ENCODE measurements at regions not wholly inside any gene's neighbourhood (a gene's known extent, or its start where the extent isn't known, plus 50 kb on each side); places are given as distances from the start of the nearest gene placed in this dataset.
A peak's percentile ranks its signal among the peaks of the same experiment; 100 is the strongest.
"Not testable (repeated sequence)": the region's sequence is repeated elsewhere in the genome, so short reads cannot be mapped to it uniquely, and the experiment has no call there.

DNA sequence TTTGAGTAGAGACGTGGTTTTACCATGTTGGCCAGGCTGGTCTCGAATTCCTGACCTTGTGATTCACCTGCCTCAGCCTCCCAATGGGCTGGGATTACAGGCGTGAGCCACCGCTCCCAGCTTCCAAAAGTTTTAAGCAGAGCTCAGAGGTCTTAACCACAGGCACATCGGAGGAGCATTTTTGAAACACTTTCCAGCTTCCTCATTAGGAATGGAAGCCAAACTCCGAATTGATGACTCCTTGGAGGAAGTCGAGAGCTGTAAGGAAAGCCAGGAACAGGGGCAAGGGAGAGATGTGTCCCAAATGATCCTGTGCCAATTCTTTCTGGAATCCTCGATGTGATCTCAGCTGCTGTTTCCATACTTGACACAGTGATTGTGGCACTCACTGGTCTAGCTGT is 56.2 kb upstream of the CCZ1B start:
- DNase-seq (ENCODE audit: low read depth in 1 of 2, low spot score in 1 of 2), result not testable (repeated sequence)

DNA sequence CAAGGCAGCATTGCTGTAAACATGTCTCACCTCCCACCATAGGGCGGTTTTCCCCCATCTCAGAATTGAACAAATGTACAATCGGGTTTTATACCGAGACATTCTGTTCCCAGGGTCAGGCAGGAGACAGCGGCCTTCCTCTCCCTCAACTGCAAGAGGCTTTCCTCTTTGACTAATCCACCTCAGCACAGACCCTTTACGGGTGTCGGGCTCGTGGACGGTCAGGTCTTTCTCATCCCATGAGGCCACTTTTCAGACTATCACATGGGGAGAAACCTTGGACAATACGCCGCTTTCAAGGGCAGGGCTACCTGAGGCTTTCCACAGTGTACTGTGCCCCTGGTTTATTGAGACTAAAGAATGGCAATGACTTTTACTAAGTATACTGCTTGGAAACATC is 57.7 kb upstream of the CCZ1B start:
- DNase-seq (ENCODE audit: low read depth in 1 of 2, low spot score in 1 of 2), result not testable (repeated sequence)

GRCh38 chr7:6886198-6886597 is 60.1 kb upstream of the CCZ1B start:
- DNase-seq (ENCODE audit: low read depth in 1 of 2, low spot score in 1 of 2), result no peak

- DNase-seq (ENCODE audit: low read depth in 1 of 2, low spot score in 1 of 2), result not testable (repeated sequence)
Measured at GRCh38 chr7:6888267-6889045, 62.4 kb upstream of the CCZ1B start.

GRCh38 chr7:6889252-6889812 is 63.3 kb upstream of the CCZ1B start:
- DNase-seq (ENCODE audit: low read depth in 1 of 2, low spot score in 1 of 2), result no peak

DNA sequence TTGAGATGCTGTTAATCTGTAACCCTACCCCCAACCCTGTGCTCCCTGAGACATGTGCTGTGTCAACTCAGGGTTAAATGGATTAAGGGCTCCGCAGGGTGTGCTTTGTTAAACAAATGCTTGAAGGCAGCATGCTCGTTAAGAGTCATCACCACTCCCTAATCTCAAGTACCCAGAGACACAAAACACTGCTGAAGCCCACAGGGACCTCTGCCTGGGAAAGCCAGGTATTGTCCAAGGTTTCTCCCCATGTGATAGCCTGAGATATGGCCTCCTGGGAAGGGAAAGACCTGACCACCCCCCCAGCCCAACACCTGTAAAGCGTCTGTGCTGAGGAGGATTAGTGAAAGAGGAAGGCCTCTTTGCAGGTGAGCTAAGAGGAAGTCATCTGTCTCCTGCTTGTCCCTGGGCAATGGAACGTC is 76.0 kb upstream of the CCZ1B start:
- DNase-seq (ENCODE audit: low read depth in 1 of 2, low spot score in 1 of 2), result not testable (repeated sequence)

DNA sequence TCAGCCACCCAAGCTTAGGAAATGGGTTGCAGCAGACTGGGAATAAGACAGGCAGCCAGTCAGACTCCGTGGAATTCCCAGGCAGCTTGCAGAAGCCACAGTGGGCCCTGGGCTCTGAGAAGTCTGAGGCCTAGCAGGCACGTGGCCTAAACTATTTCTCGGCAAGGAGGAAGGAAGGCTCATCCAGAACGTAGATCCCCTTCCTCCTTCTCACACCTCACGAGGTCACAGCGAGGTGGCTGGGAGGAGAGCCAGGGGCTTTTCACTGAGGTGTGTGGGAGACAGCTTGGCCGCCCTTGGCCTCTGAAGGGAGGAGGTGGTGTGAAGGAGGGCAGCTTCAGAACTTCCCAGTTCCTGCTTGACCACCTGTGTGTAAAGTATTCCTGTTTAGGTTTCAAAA is 77.2 kb upstream of the CCZ1B start:
- not testable (repeated sequence) for DNase-seq (ENCODE audit: low read depth in 1 of 2, low spot score in 1 of 2)

DNA sequence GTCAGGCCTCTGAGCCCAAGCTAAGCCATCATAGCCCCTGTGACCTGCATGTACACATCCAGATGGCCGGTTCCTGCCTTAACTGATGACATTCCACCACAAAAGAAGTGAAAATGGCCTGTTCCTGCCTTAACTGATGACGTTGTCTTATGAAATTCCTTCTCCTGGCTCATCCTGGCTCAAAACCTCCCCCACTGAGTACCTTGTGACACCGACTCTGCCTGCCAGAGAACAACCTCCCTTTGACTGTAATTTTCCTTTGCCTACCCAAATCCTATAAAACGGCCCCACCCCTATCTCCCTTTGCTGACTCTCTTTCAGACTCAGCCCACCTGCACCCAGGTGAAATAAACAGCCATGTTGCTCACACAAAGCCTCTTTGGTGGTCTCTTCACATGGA is 77.7 kb upstream of the CCZ1B start:
- not testable (repeated sequence) for DNase-seq (ENCODE audit: low read depth in 1 of 2, low spot score in 1 of 2)

DNA sequence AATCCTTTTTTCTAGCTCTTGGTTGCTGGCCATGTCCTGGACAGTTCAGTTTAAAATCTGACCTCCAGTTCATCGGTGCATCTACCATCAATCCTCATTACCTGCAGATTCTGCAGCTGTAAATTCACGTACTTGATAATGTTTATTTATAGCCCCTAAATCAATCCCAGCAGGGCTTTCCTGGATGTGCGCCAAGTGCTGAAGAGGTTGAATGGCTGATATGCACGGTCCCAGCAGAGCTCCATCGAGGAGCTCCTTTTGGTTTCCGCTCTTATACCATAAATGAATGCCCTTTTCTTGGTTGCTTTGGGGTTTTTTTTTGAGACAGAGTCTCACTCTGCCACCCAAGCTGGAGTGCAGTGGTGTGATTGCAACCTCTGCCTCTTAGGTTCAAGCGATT is 91.2 kb upstream of the CCZ1B start:
- DNase-seq (ENCODE audit: low read depth in 1 of 2, low spot score in 1 of 2), result no peak

DNA sequence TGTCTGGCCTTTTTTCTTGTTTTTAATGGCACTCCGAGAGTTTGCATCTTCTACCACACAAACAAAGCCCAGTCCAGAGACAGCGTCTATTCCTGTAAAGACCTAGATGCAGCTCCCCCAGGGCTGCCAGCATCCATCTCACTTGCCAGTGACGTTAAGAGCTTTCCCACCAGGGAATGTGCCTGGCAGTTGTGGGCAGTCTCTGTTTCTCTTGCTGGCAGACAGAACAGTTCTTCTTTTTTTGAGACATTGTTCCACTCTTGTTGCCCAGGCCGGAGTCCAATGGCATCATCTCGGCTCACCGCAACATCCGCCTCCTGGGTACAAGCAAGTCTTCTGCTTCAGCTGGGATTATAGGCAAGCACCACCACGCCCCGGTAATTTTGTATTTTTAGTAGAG is 93.1 kb upstream of the CCZ1B start:
- DNase-seq (ENCODE audit: low read depth in 1 of 2, low spot score in 1 of 2), result not testable (repeated sequence)

- not testable (repeated sequence) for DNase-seq (ENCODE audit: low read depth in 1 of 2, low spot score in 1 of 2)
Measured at GRCh38 chr7:6924523-6924922, 98.4 kb upstream of the CCZ1B start.

DNA sequence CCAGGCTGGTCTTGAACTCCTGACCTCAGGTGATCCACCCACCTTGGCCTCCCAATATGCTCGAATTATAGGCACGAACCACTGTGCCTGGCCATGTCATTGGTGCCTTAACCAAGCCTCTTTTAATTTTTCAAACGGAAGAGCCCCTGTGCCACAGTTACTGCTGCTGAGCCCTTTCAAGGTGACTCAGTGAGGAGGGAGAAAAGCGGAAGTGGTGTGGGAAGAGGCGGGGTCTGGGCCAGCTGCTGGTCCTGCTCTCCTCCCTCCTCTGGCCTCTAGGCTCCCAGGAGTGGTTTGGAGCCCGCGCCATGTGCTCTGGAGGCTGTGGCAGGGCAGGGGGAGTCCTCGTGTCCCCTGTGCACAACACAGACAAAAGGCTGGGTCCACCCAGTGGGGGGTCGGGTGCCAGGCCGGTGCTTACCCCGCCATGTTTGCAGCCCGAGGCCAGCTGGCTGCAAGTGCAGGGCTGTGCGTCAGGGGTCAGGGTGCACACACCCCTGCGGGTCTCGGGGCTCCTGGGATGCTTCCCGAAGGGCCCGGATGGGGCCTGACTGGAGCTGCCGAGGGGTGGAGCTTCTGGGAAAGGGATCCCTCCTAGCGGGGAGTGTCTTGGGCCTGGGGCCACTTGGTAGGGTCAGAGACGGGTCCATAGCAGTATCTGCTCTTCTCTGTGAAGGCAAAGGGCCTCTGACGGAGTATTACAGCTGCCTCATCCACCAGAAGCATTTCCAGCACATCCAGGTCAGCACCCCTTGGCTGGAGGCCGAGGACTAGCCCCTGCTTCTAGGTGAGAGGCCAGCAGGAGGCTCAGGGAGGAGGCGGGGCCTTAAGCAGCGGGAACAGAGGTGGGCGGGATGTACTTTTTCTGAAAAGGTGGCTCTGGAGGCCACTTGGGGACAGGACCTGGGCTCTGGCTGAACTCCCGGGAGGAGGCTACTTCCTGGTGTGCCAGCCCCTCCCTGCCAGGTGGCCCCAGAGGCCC is 100.4 kb upstream of the CCZ1B start:
- DNase-seq (ENCODE audit: low read depth in 1 of 2, low spot score in 1 of 2), result not testable (repeated sequence)

GRCh38 chr7:6927643-6928042 is 101.6 kb upstream of the CCZ1B start:
- not testable (repeated sequence) for DNase-seq (ENCODE audit: low read depth in 1 of 2, low spot score in 1 of 2)

- not testable (repeated sequence) for DNase-seq (ENCODE audit: low read depth in 1 of 2, low spot score in 1 of 2)
Measured at GRCh38 chr7:6929588-6929987, 103.5 kb upstream of the CCZ1B start.

DNA sequence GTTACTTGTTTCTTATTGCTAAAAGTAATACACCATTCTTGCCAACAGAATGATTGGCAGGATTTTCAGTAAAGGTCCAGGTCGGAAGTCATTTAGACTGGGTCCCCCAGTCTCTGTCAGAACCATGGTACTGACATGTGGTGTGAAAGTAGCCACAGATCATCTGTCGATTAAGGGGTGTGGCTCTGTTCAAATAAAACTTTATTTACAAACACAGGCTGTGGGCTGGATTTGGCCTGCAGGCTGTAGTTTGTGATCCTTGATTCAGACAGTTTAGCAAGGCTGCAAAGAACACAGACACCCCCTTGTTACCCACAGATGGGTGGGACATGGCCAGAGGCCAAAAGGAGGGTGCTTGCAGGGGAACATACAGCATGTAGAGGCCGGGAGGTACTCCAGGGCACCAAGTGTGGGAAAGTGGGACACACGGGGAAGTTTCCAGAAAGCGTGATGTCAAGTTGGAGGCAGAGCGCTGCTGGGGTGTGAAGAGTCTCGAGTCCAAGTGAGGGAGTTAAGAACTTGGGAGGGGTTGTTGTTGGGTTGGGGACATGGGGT is 104.1 kb upstream of the CCZ1B start:
- DNase-seq (ENCODE audit: low read depth in 1 of 2, low spot score in 1 of 2), result not testable (repeated sequence)

- DNase-seq (ENCODE audit: low read depth in 1 of 2, low spot score in 1 of 2), result peak; percentile 9 to 21
Measured at GRCh38 chr7:6930787-6931186, 104.7 kb upstream of the CCZ1B start.

DNA sequence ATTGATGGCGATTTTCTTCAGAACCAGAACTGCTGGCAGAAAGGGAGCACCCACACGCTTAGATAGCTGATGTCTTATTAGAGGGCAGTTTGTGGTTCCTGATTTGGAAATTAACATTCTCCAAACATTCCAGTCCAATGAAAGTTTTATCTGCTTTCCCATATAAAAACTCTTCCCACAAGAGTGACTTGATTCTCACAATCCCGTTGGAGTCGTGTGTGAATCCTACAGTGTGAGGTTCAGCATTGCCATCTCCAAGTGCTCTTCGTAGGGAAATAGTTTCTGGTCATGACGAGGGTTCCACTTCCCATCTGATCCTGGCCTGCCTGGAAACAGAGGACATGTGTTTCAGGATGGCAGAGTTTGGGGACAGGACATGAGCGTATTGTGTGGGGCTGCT is 105.4 kb upstream of the CCZ1B start:
- DNase-seq (ENCODE audit: low read depth in 1 of 2, low spot score in 1 of 2), result not testable (repeated sequence)

GRCh38 chr7:6933954-6934632 is 108.0 kb upstream of the CCZ1B start:
- not testable (repeated sequence) for DNase-seq (ENCODE audit: low read depth in 1 of 2, low spot score in 1 of 2)

DNA sequence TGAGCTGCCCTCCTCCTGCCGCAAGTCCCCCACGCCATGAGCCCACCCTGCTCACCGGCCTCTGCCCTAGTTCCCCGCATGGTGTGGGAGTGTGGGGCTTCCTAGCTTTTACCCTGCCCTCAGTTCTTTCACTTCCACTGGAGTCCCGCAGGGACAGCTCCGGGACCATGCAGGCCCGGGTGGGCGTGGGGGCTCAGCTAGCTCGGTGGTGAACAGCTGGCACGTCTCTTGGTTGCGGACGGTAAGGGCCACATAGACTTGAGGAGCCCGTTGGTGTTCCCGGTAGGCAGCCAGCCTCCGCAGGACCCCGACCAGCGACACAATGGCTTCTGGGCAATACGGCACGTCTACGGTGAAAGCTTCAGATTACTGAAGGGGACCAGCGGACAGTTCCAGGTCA is 108.9 kb upstream of the CCZ1B start:
- no peak for DNase-seq (ENCODE audit: low read depth in 1 of 2, low spot score in 1 of 2)

GRCh38 chr7:6936626-6937025 is 110.6 kb upstream of the CCZ1B start:
- DNase-seq (ENCODE audit: low read depth in 1 of 2, low spot score in 1 of 2), result not testable (repeated sequence)

DNA sequence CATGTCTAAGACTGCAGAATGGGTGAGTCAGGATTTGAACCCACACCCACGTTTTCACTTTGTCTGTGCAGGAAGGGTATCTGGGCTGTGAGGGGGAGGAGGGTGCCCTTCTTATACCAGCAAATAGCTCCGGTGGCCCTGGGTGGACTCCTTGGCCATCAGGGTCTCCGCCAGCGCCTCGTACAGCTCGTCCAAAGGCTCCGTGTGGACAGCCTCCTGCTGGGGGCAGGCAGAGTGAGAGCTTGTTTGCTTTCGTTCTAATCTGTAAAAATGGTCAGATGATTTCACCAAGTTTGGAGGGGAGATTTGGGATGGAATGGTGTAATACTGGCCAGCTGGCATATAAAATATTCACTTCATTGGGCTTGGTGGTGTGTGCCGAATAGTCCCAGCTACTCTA is 111.7 kb upstream of the CCZ1B start:
- not testable (repeated sequence) for DNase-seq (ENCODE audit: low read depth in 1 of 2, low spot score in 1 of 2)
